ENCODE measurements at regions not wholly inside any gene's neighbourhood (a gene's known extent, or its start where the extent isn't known, plus 50 kb on each side); places are given as distances from the start of the nearest gene placed in this dataset.

DNA sequence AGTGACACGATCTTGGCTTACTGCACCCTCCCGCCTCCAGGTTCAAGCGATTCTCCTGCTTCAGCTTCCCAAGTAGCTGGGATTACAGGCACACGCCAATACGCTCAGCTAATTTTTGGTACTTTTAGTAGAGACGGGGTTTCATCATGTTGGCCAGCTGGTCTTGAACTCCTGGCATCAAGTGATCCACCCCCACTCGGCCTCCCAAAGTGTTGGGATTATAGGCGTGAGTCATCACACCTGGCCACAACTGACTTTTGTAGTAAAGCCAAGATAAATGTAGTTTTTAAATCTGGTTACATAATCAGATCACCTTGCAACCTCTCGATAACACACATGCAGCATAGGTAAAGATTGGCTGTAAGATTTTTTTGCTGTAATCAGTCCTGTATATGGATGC, 657.5 kb upstream of the DPPA4 start:
- TF ChIP-seq, protein P1, sequence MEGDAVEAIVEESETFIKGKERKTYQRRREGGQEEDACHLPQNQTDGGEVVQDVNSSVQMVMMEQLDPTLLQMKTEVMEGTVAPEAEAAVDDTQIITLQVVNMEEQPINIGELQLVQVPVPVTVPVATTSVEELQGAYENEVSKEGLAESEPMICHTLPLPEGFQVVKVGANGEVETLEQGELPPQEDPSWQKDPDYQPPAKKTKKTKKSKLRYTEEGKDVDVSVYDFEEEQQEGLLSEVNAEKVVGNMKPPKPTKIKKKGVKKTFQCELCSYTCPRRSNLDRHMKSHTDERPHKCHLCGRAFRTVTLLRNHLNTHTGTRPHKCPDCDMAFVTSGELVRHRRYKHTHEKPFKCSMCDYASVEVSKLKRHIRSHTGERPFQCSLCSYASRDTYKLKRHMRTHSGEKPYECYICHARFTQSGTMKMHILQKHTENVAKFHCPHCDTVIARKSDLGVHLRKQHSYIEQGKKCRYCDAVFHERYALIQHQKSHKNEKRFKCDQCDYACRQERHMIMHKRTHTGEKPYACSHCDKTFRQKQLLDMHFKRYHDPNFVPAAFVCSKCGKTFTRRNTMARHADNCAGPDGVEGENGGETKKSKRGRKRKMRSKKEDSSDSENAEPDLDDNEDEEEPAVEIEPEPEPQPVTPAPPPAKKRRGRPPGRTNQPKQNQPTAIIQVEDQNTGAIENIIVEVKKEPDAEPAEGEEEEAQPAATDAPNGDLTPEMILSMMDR (conservative IDR thresholded peaks at IDR 0.05) = no peak
- no peak for TF ChIP-seq ZFX (IDR thresholded peaks at IDR 0.05)
